ENCODE measurements at regions not wholly inside any gene's neighbourhood (a gene's known extent, or its start where the extent isn't known, plus 50 kb on each side); places are given as distances from the start of the nearest gene placed in this dataset.

GRCh38 chr6:151738960-151739359 lies 68.5 kb upstream of the ESR1 start:
- intact Hi-C loops (cut with DNase I): no loop called here
- DNase-seq (ENCODE audit: low spot score) (no peak), ATAC-seq (no peak)

- intact Hi-C loops (cut with DNase I): no loop called here
- ATAC-seq (no peak), DNase-seq (ENCODE audit: low spot score) (no peak)
Observed at GRCh38 chr6:151740820-151741219, 66.7 kb upstream of the ESR1 start.

- ATAC-seq (no peak), DNase-seq (ENCODE audit: low spot score) (no peak)
- intact Hi-C loops (cut with DNase I): no loop called here
Observed at GRCh38 chr6:151747896-151748295, 59.6 kb upstream of the ESR1 start.

- intact Hi-C loops (cut with DNase I): no loop called here
- ATAC-seq: no peak
Observed at GRCh38 chr6:151749341-151749740, 58.1 kb upstream of the ESR1 start.

GRCh38 chr6:151753581-151753980 lies 53.9 kb upstream of the ESR1 start:
- DNase-seq (ENCODE audit: low spot score) (no peak), ATAC-seq (no peak)
- intact Hi-C loops (cut with DNase I): no loop called here

More at GRCh38 chr6:151749341-151749740, 58.1 kb upstream of the ESR1 start:
- DNase-seq (ENCODE audit: low spot score): no peak

- ATAC-seq: peak; percentile 48
- intact Hi-C loops (cut with DNase I): no loop called here
- DNase-seq (ENCODE audit: low spot score): no peak
Observed at GRCh38 chr6:151757506-151757955, 50.0 kb upstream of the ESR1 start.

Measured in sciatic nerve (tissue), 2 donors.